ENCODE measurements at regions not wholly inside any gene's neighbourhood (a gene's known extent, or its start where the extent isn't known, plus 50 kb on each side); places are given as distances from the start of the nearest gene placed in this dataset.

GRCh38 chr2:193907561-193907960 is 1712.8 kb upstream of the TMEFF2 start:
- no peak for TF ChIP-seq CTCF (IDR thresholded peaks at IDR 0.05; ENCODE audit: borderline replicate concordance, insufficient read depth, low read depth, low read length)
- no peak overlapping the region for H3K4me3 ChIP-seq (ENCODE audit: low read depth, low read length)

DNA sequence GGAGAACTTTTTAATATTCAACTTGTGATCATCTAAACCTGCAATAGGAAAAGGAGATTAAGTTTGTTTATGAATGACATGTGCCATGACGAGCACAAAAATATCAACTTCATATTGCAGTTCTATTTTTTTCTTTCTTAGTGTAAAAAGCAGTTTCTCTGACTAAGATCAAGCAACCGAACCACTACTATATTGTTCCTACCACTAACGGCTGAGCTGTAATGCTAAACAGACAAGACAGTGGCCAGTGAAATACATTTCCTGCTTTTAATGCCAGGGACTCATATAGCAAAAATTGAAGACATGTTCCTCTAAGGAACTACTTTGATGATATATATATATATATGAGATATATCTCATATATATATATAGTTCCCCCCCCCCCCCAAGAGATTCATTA is 1705.6 kb upstream of the TMEFF2 start:
- no peak overlapping the region for H3K4me3 ChIP-seq (ENCODE audit: low read depth, low read length)
- TF ChIP-seq CTCF (IDR thresholded peaks at IDR 0.05; ENCODE audit: borderline replicate concordance, insufficient read depth, low read depth, low read length), result no peak

DNA sequence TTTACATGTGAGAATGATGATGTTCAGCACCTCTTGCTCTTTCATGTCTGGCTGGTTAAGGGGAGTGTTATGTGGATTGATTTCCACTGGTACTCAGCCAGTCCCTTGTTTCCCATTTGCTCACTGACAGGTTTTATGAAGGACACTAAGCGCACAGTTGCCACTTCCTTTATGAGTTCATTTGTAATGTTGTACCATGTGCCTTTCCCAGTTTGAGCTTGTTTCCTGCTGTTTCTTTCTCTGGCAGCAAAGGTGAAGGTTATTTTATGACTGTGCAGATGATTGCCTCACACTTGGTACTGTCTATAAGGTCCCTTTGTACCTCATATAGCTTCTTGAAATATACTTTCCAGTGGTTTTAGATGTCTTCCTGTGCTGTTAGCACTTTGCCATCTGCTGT is 1700.5 kb upstream of the TMEFF2 start:
- H3K4me3 ChIP-seq (ENCODE audit: low read depth, low read length), result no peak overlapping the region
- TF ChIP-seq CTCF (IDR thresholded peaks at IDR 0.05; ENCODE audit: borderline replicate concordance, insufficient read depth, low read depth, low read length), result no peak

DNA sequence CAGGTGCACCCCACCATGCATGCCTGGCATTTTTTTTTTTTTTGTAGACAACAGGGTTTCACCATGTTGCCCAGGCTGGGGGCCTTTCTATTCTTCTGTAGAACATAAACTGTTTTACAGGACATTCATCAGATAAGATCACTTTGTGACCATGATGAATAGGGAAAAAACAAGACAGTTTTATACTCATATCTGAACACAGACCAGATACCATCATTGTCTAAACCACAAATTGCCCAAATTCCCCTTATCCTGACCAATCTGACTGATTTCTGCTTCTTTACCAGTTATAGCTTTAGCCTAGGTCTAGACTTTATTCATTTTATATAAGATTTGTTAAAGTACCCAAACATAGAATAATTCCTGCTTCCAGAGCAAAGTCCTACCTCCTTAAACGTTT is 1699.3 kb upstream of the TMEFF2 start:
- no peak for TF ChIP-seq CTCF (IDR thresholded peaks at IDR 0.05; ENCODE audit: borderline replicate concordance, insufficient read depth, low read depth, low read length)
- no peak overlapping the region for H3K4me3 ChIP-seq (ENCODE audit: low read depth, low read length)

DNA sequence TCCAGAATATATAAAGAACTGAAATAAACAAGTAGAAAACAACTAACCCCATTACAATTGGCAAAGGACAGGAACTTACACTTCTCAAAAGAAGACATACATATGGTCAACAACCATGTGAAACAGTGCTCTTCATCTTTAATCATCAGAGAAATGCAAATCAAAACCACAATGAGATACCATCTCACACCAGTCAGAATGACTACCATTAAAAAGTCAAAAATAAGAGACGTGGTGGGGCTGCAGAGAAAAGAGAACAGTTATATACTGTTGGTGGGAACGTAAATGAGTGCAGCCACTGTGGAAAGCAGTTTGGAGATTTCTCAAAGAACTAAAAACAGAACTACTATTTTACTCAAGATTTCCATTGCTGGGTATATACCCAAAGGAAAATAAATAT is 1696.3 kb upstream of the TMEFF2 start:
- no peak for TF ChIP-seq CTCF (IDR thresholded peaks at IDR 0.05; ENCODE audit: borderline replicate concordance, insufficient read depth, low read depth, low read length)
- no peak overlapping the region for H3K4me3 ChIP-seq (ENCODE audit: low read depth, low read length)

- no peak overlapping the region for H3K4me3 ChIP-seq (ENCODE audit: low read depth, low read length)
- TF ChIP-seq CTCF (IDR thresholded peaks at IDR 0.05; ENCODE audit: borderline replicate concordance, insufficient read depth, low read depth, low read length), result no peak
Observed at GRCh38 chr2:193885419-193885818, 1690.7 kb upstream of the TMEFF2 start.

DNA sequence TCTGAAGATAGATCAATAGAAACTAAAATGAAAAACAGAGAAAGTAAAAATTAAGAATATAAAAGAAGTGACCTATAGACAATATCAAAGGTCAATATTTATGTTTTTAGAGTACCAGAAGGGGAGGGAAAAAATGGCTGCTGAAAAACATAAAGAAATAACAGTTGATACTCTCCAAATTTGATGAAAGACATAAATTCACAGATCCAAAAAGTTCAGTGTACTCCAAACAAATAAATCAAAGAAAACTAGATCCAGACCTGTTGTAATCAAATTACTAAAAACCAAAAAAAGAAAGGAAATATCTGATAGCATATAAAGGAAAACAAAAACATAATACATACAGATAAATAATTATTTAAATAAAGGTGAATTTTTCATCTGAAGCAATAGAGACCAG is 1689.1 kb upstream of the TMEFF2 start:
- no peak overlapping the region for H3K4me3 ChIP-seq (ENCODE audit: low read depth, low read length)
- TF ChIP-seq CTCF (IDR thresholded peaks at IDR 0.05; ENCODE audit: borderline replicate concordance, insufficient read depth, low read depth, low read length), result no peak
